ENCODE measurements at regions not wholly inside any gene's neighbourhood (a gene's known extent, or its start where the extent isn't known, plus 50 kb on each side); places are given as distances from the start of the nearest gene placed in this dataset.

- DNase-seq (ENCODE audit: low read depth): no peak
Measured at GRCh38 chr22:22076361-22076760, 93.8 kb upstream of the TOP3B start.

- DNase-seq (ENCODE audit: low read depth): no peak
Measured at GRCh38 chr22:22075382-22076163, 93.0 kb upstream of the TOP3B start.

GRCh38 chr22:22074634-22075381, 92.2 kb upstream of the TOP3B start:
- peak; percentile 17 for DNase-seq (ENCODE audit: low read depth)

- no peak for DNase-seq (ENCODE audit: low read depth)
Measured at GRCh38 chr22:22073769-22074561, 91.4 kb upstream of the TOP3B start.

- DNase-seq (ENCODE audit: low read depth): no peak
Measured at GRCh38 chr22:22072169-22072836, 89.7 kb upstream of the TOP3B start.

- no peak for DNase-seq (ENCODE audit: low read depth)
Measured at GRCh38 chr22:22071455-22071854, 88.9 kb upstream of the TOP3B start.

- peak; percentile 4 for DNase-seq (ENCODE audit: low read depth)
Measured at GRCh38 chr22:22070371-22070824, 87.8 kb upstream of the TOP3B start.

- DNase-seq (ENCODE audit: low read depth): no peak
Measured at GRCh38 chr22:22069450-22070370, 87.1 kb upstream of the TOP3B start.

- DNase-seq (ENCODE audit: low read depth): no peak
Measured at GRCh38 chr22:22068657-22069056, 86.1 kb upstream of the TOP3B start.

GRCh38 chr22:22068025-22068424, 85.4 kb upstream of the TOP3B start:
- DNase-seq (ENCODE audit: low read depth): no peak

GRCh38 chr22:22067192-22067591, 84.6 kb upstream of the TOP3B start:
- no peak for DNase-seq (ENCODE audit: low read depth)

- no peak for DNase-seq (ENCODE audit: low read depth)
Measured at GRCh38 chr22:22064580-22064979, 82.0 kb upstream of the TOP3B start.

- DNase-seq (ENCODE audit: low read depth): no peak
Measured at GRCh38 chr22:22062306-22062793, 79.8 kb upstream of the TOP3B start.

- peak; percentile 46 for DNase-seq (ENCODE audit: low read depth)
Measured at GRCh38 chr22:22061085-22062077, 78.8 kb upstream of the TOP3B start.

GRCh38 chr22:22060200-22061084, 77.9 kb upstream of the TOP3B start:
- DNase-seq (ENCODE audit: low read depth): peak; percentile 28

- no peak for DNase-seq (ENCODE audit: low read depth)
Measured at GRCh38 chr22:22059291-22060002, 76.9 kb upstream of the TOP3B start.

- no peak for DNase-seq (ENCODE audit: low read depth)
Measured at GRCh38 chr22:22058633-22059290, 76.2 kb upstream of the TOP3B start.

Data from EH (cell line).